DND-41 (cell line): ENCODE measurements at regions not wholly inside any gene's neighbourhood (a gene's known extent, or its start where the extent isn't known, plus 50 kb on each side); places are given as distances from the start of the nearest gene placed in this dataset.

Source experiments
- ATAC-seq: fragments of 200-7000 bp; cut with Tn5 transposase; 3 replicates; pipeline ENCODE4 v1.9.1; 2021; ENCODE audit warnings: low read depth; ENCODE audit not compliant: insufficient read depth
- DNase-seq: peaks from one replicate; pipeline ENCODE4 v3.0.0-alpha.2; 2020
- H2AFZ ChIP-seq: 2 replicates; pipeline ENCODE4 v1.6.0; 2012; ENCODE audit warnings: low read depth, low read length
- H3K27ac ChIP-seq: 2 replicates; pipeline ENCODE4 v1.5.1; 2012; ENCODE audit warnings: low read length, inconsistent platforms
- H3K27me3 ChIP-seq: fragments of 200-600 bp; sonication (generic); 2 replicates; pipeline ENCODE4 v1.6.0; 2012; ENCODE audit warnings: low read length, mild to moderate bottlenecking, inconsistent platforms; ENCODE audit not compliant: insufficient read depth, poor library complexity
- H3K36me3 ChIP-seq: 2 replicates; pipeline ENCODE4 v1.5.1; 2012; ENCODE audit warnings: low read length, inconsistent platforms; ENCODE audit not compliant: insufficient read depth
- H3K4me1 ChIP-seq: 2 replicates; pipeline ENCODE4 v1.5.1; 2012; ENCODE audit warnings: mild to moderate bottlenecking, low read length; ENCODE audit not compliant: insufficient read depth
- H3K4me2 ChIP-seq: 2 replicates; pipeline ENCODE4 v1.6.0; 2012; ENCODE audit warnings: mild to moderate bottlenecking, moderate library complexity, low read length, inconsistent platforms; ENCODE audit not compliant: insufficient read depth
- H3K4me3 ChIP-seq, 2 experiments: fragments of 200-600 bp in 1 of 2; shearing (Covaris generic) in 1 of 2; 2 replicates each; pipeline ENCODE4 v1.5.1; 2012 to 2016; ENCODE audit warnings: inconsistent platforms in 2 of 2, low read length in 2 of 2, mild to moderate bottlenecking in 2 of 2, low read depth in 1 of 2, moderate library complexity in 1 of 2
- H3K79me2 ChIP-seq: 2 replicates; pipeline ENCODE4 v1.6.0; 2012; ENCODE audit warnings: low read length, inconsistent platforms; ENCODE audit not compliant: insufficient read depth
- H3K9ac ChIP-seq: 2 replicates; pipeline ENCODE4 v1.6.0; 2012; ENCODE audit warnings: low read depth, mild to moderate bottlenecking, inconsistent platforms, low read length, moderate library complexity
- H3K9me3 ChIP-seq: 2 replicates; pipeline ENCODE4 v1.5.1; 2012; ENCODE audit warnings: low read length, moderate library complexity, mild to moderate bottlenecking, inconsistent platforms; ENCODE audit not compliant: insufficient read depth, severe bottlenecking
- H4K20me1 ChIP-seq: 2 replicates; pipeline ENCODE4 v1.6.0; 2012; ENCODE audit warnings: low read length; ENCODE audit not compliant: insufficient read depth
- CTCF ChIP-seq: IDR thresholded peaks from 2 replicates; pipeline ENCODE4 v1.5.1; 2012; ENCODE audit warnings: borderline replicate concordance, low read length, moderate library complexity, mild to moderate bottlenecking; ENCODE audit not compliant: poor library complexity, severe bottlenecking; ENCODE audit errors: extremely low read depth
- EZH2 ChIP-seq: IDR thresholded peaks from 3 replicates; pipeline ENCODE4 v1.6.1; 2012; ENCODE audit warnings: borderline replicate concordance, low read depth, mild to moderate bottlenecking, moderate library complexity, low read length, inconsistent platforms; ENCODE audit not compliant: severe bottlenecking

GRCh38 chr5:71910741-71911140, 191.7 kb downstream of the CARTPT start:
- no peaks in the 10 kb centered on the region for H3K36me3 ChIP-seq
- no peaks in the 10 kb centered on the region for H3K79me2 ChIP-seq
- no peaks in the 10 kb centered on the region for H4K20me1 ChIP-seq
- H3K4me2 ChIP-seq, result no peak overlapping the region
- DNase-seq (no peak), ATAC-seq (no peak)
- TF ChIP-seq CTCF, result no peak
- TF ChIP-seq EZH2, result no peak
- no peak overlapping the region for H3K9ac ChIP-seq
- H3K4me1 ChIP-seq, result peaks cover 15% of the 10 kb centered on the region
- H3K4me3 ChIP-seq, result no peak overlapping the region
- H2AFZ ChIP-seq, result no peak overlapping the region
- H3K9me3 ChIP-seq, result no peaks in the 10 kb centered on the region
- H3K27ac ChIP-seq, result no peak overlapping the region
- no peaks in the 10 kb centered on the region for H3K27me3 ChIP-seq

GRCh38 chr5:71912021-71912420, 192.9 kb downstream of the CARTPT start:
- peaks cover 10% of the 10 kb centered on the region for H3K4me1 ChIP-seq
- H3K36me3 ChIP-seq, result no peaks in the 10 kb centered on the region
- H2AFZ ChIP-seq, result no peak overlapping the region
- no peak overlapping the region for H3K4me2 ChIP-seq
- TF ChIP-seq EZH2 (no peak), CTCF (no peak)
- no peak overlapping the region for H3K4me3 ChIP-seq
- no peak overlapping the region for H3K9ac ChIP-seq
- no peak for DNase-seq
- H3K9me3 ChIP-seq, result no peaks in the 10 kb centered on the region
- H3K27ac ChIP-seq, result no peak overlapping the region
- no peaks in the 10 kb centered on the region for H4K20me1 ChIP-seq
- ATAC-seq, result no peak
- H3K27me3 ChIP-seq, result no peaks in the 10 kb centered on the region
- H3K79me2 ChIP-seq, result no peaks in the 10 kb centered on the region

GRCh38 chr5:71914281-71914680, 193.0 kb upstream of the MAP1B start:
- no peak for TF ChIP-seq EZH2
- TF ChIP-seq CTCF, result no peak
- Histone ChIP-seq H3K36me3 (no peaks in the 10 kb centered on the region), H3K4me2 (no peak overlapping the region), H3K27me3 (no peaks in the 10 kb centered on the region), H3K27ac (no peak overlapping the region), H3K9ac (no peak overlapping the region), H3K4me3 (no peak overlapping the region), H3K4me1 (no peaks in the 10 kb centered on the region), H4K20me1 (no peaks in the 10 kb centered on the region), H2AFZ (no peak overlapping the region), H3K9me3 (no peaks in the 10 kb centered on the region), H3K79me2 (no peaks in the 10 kb centered on the region)
- DNase-seq, result no peak
- ATAC-seq, result no peak

- Histone ChIP-seq H3K9me3 (no peaks in the 10 kb centered on the region), H3K27me3 (no peaks in the 10 kb centered on the region), H3K27ac (no peak overlapping the region), H2AFZ (no peak overlapping the region), H3K4me2 (no peak overlapping the region), H3K4me1 (no peaks in the 10 kb centered on the region), H3K36me3 (no peaks in the 10 kb centered on the region), H3K79me2 (no peaks in the 10 kb centered on the region), H4K20me1 (no peaks in the 10 kb centered on the region), H3K4me3 (no peak overlapping the region), H3K9ac (no peak overlapping the region)
- TF ChIP-seq CTCF, result no peak
- no peak for TF ChIP-seq EZH2
- ATAC-seq, result no peak
- no peak for DNase-seq
Observed at GRCh38 chr5:71922584-71923106, 184.6 kb upstream of the MAP1B start.
